ENCODE measurements at regions not wholly inside any gene's neighbourhood (a gene's known extent, or its start where the extent isn't known, plus 50 kb on each side); places are given as distances from the start of the nearest gene placed in this dataset.

- CTCF ChIA-PET, result no interaction called here
- Histone ChIP-seq H3K79me2 (ENCODE audit: low read depth) (no peaks in the 10 kb centered on the region), H3K36me3 (ENCODE audit: low read depth) (no peaks in the 10 kb centered on the region), H3K4me2 (no peak overlapping the region), H3K9me2 (ENCODE audit: insufficient read depth) (no peaks in the 10 kb centered on the region; the same call in 1 of the 2 replicates), H3K27ac (no peak overlapping the region), H3K4me1 (replicated peaks; ENCODE audit: insufficient read depth) (no peaks in the 10 kb centered on the region), H3K4me3 (no peak overlapping the region), H3K9me3 (ENCODE audit: insufficient read depth, low read depth) (no peaks in the 10 kb centered on the region), H3K27me3 (ENCODE audit: insufficient read depth, low read depth) (no peaks in the 10 kb centered on the region), H3F3A (ENCODE audit: insufficient read depth, low read depth) (no peaks in the 10 kb centered on the region), H4K20me1 (ENCODE audit: insufficient read depth) (no peaks in the 10 kb centered on the region), H2AFZ (no peak overlapping the region)
- POLR2A ChIA-PET (ENCODE audit: unreplicated experiment), result no interaction called here
- intact Hi-C loops (cut with micrococcal nuclease; ENCODE audit: unreplicated experiment), result no loop called here
- BruUV-seq (replicated peaks), result no TSS peak
- TF ChIP-seq CTCF (conservative IDR thresholded peaks at IDR 0.05) (no peak), EZH2 (IDR thresholded peaks at IDR 0.05; ENCODE audit: low read depth) (no peak)
- DNase-seq, result no peak
These were observed 683.7 kb upstream of the ID4 start for GRCh38 chr6:19153270-19153980.

GRCh38 chr6:19153981-19154295, 683.2 kb upstream of the ID4 start:
- POLR2A ChIA-PET (ENCODE audit: unreplicated experiment), result no interaction called here
- intact Hi-C loops (cut with micrococcal nuclease; ENCODE audit: unreplicated experiment), result no loop called here
- no peaks in the 10 kb centered on the region for H3K79me2 ChIP-seq (ENCODE audit: low read depth)
- peaks cover 4% of the 10 kb centered on the region; the same call in 1 of the 2 replicates for H3K9me2 ChIP-seq (ENCODE audit: insufficient read depth)
- H3K27me3 ChIP-seq (ENCODE audit: insufficient read depth, low read depth), result no peaks in the 10 kb centered on the region
- no peaks in the 10 kb centered on the region for H4K20me1 ChIP-seq (ENCODE audit: insufficient read depth)
- CTCF ChIA-PET, result no interaction called here
- no peak overlapping the region for H3K4me2 ChIP-seq
- H3K27ac ChIP-seq, result no peak overlapping the region
- H3K36me3 ChIP-seq (ENCODE audit: low read depth), result no peaks in the 10 kb centered on the region
- no peak for DNase-seq
- no peak overlapping the region for H2AFZ ChIP-seq
- H3K4me1 ChIP-seq (replicated peaks; ENCODE audit: insufficient read depth), result no peaks in the 10 kb centered on the region
- no peaks in the 10 kb centered on the region for H3K9me3 ChIP-seq (ENCODE audit: insufficient read depth, low read depth)
- no TSS peak for BruUV-seq (replicated peaks)
- H3F3A ChIP-seq (ENCODE audit: insufficient read depth, low read depth), result no peaks in the 10 kb centered on the region
- TF ChIP-seq EZH2 (IDR thresholded peaks at IDR 0.05; ENCODE audit: low read depth), result no peak
- no peak for TF ChIP-seq CTCF (conservative IDR thresholded peaks at IDR 0.05)
- H3K4me3 ChIP-seq, result no peak overlapping the region

- Histone ChIP-seq H3K9me2 (ENCODE audit: insufficient read depth) (peaks cover 4% of the 10 kb centered on the region; the same call in 1 of the 2 replicates), H3K9me3 (ENCODE audit: insufficient read depth, low read depth) (no peaks in the 10 kb centered on the region), H3K79me2 (ENCODE audit: low read depth) (no peaks in the 10 kb centered on the region), H4K20me1 (ENCODE audit: insufficient read depth) (no peaks in the 10 kb centered on the region), H3K27ac (no peak overlapping the region), H3K36me3 (ENCODE audit: low read depth) (no peaks in the 10 kb centered on the region), H3F3A (ENCODE audit: insufficient read depth, low read depth) (no peaks in the 10 kb centered on the region), H3K4me1 (replicated peaks; ENCODE audit: insufficient read depth) (no peaks in the 10 kb centered on the region), H2AFZ (no peak overlapping the region), H3K27me3 (ENCODE audit: insufficient read depth, low read depth) (no peaks in the 10 kb centered on the region), H3K4me3 (no peak overlapping the region), H3K4me2 (no peak overlapping the region)
- no TSS peak for BruUV-seq (replicated peaks)
- no peak for TF ChIP-seq EZH2 (IDR thresholded peaks at IDR 0.05; ENCODE audit: low read depth)
- TF ChIP-seq CTCF (conservative IDR thresholded peaks at IDR 0.05), result no peak
- intact Hi-C loops (cut with micrococcal nuclease; ENCODE audit: unreplicated experiment), result no loop called here
- DNase-seq, result no peak
- ChIA-PET POLR2A (ENCODE audit: unreplicated experiment) (no interaction called here), CTCF (no interaction called here)
These were observed 680.7 kb upstream of the ID4 start for GRCh38 chr6:19156443-19156842.

All from PC-9 (cell line).